ENCODE measurements at regions not wholly inside any gene's neighbourhood (a gene's known extent, or its start where the extent isn't known, plus 50 kb on each side); places are given as distances from the start of the nearest gene placed in this dataset.

- POLR2A ChIA-PET, result no interaction called here
- CTCF ChIA-PET, result no interaction called here
- Histone ChIP-seq H3K27ac (ENCODE audit: extremely low read depth, low read depth, low read length) (no peak overlapping the region), H3K36me3 (ENCODE audit: control insufficient read depth in 2 of 2, insufficient read depth in 1 of 2, low read length in 2 of 2) (no peaks in the 10 kb centered on the region), H3K9me3 (ENCODE audit: control insufficient read depth, insufficient read depth, low read depth, low read length) (no peaks in the 10 kb centered on the region), H3K4me3 (ENCODE audit: low read depth, low read length) (no peak overlapping the region), H3K4me1 (ENCODE audit: control insufficient read depth, insufficient read depth, low read length) (no peaks in the 10 kb centered on the region)
- no peak for TF ChIP-seq HOXD13 (CRISPR knock-in tag; IDR thresholded peaks at IDR 0.05; ENCODE audit: borderline replicate concordance)
- TF ChIP-seq ZNF341 (tag by site-specific recombination; IDR thresholded peaks at IDR 0.05; ENCODE audit: low read depth), result no peak
- no peak for TF ChIP-seq ZNF114 (tag by site-specific recombination; IDR thresholded peaks at IDR 0.05)
Observed at GRCh38 chr3:164533275-164533674, 545.0 kb downstream of the SI start.

- TF ChIP-seq, protein P1, sequence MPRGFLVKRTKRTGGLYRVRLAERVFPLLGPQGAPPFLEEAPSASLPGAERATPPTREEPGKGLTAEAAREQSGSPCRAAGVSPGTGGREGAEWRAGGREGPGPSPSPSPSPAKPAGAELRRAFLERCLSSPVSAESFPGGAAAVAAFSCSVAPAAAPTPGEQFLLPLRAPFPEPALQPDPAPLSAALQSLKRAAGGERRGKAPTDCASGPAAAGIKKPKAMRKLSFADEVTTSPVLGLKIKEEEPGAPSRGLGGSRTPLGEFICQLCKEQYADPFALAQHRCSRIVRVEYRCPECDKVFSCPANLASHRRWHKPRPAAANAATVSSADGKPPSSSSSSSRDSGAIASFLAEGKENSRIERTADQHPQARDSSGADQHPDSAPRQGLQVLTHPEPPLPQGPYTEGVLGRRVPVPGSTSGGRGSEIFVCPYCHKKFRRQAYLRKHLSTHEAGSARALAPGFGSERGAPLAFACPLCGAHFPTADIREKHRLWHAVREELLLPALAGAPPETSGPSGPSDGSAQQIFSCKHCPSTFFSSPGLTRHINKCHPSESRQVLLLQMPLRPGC (tag by site-specific recombination; IDR thresholded peaks at IDR 0.05), result no peak
- TF ChIP-seq ZNF37A (tag by site-specific recombination; IDR thresholded peaks at IDR 0.05) (no peak), KLF17 (tag by site-specific recombination; IDR thresholded peaks at IDR 0.05) (no peak), SP3 (tag by site-specific recombination; IDR thresholded peaks at IDR 0.05) (no peak), ZNF596 (tag by site-specific recombination; IDR thresholded peaks at IDR 0.05) (no peak), ZNF311 (tag by site-specific recombination; IDR thresholded peaks at IDR 0.05; ENCODE audit: borderline replicate concordance) (no peak), ZFP41 (tag by site-specific recombination; IDR thresholded peaks at IDR 0.05; ENCODE audit: borderline replicate concordance) (no peak), ZNF518A (tag by site-specific recombination; conservative IDR thresholded peaks at IDR 0.05; ENCODE audit: low read depth) (no peak), ZNF791 (tag by site-specific recombination; IDR thresholded peaks at IDR 0.05) (no peak), ZBTB48 (tag by site-specific recombination; IDR thresholded peaks at IDR 0.05) (no peak), ZNF501 (tag by site-specific recombination; IDR thresholded peaks at IDR 0.05) (no peak), ZBTB8A (tag by site-specific recombination; IDR thresholded peaks at IDR 0.05) (no peak), ZFP3 (tag by site-specific recombination; IDR thresholded peaks at IDR 0.05; ENCODE audit: low read depth) (no peak), GLIS2 (tag by site-specific recombination; IDR thresholded peaks at IDR 0.05) (no peak), SALL2 (tag by site-specific recombination; IDR thresholded peaks at IDR 0.05; ENCODE audit: borderline replicate concordance) (no peak), ZBTB7A (tag by site-specific recombination; IDR thresholded peaks at IDR 0.05; ENCODE audit: low read depth) (no peak)
- TF ChIP-seq, protein P2, sequence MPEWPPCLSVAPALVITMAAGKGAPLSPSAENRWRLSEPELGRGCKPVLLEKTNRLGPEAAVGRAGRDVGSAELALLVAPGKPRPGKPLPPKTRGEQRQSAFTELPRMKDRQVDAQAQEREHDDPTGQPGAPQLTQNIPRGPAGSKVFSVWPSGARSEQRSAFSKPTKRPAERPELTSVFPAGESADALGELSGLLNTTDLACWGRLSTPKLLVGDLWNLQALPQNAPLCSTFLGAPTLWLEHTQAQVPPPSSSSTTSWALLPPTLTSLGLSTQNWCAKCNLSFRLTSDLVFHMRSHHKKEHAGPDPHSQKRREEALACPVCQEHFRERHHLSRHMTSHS (tag by site-specific recombination; IDR thresholded peaks at IDR 0.05), result no peak
- TF ChIP-seq, protein P3, sequence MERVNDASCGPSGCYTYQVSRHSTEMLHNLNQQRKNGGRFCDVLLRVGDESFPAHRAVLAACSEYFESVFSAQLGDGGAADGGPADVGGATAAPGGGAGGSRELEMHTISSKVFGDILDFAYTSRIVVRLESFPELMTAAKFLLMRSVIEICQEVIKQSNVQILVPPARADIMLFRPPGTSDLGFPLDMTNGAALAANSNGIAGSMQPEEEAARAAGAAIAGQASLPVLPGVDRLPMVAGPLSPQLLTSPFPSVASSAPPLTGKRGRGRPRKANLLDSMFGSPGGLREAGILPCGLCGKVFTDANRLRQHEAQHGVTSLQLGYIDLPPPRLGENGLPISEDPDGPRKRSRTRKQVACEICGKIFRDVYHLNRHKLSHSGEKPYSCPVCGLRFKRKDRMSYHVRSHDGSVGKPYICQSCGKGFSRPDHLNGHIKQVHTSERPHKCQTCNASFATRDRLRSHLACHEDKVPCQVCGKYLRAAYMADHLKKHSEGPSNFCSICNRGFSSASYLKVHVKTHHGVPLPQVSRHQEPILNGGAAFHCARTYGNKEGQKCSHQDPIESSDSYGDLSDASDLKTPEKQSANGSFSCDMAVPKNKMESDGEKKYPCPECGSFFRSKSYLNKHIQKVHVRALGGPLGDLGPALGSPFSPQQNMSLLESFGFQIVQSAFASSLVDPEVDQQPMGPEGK (tag by site-specific recombination; IDR thresholded peaks at IDR 0.05), result no peak
- TF ChIP-seq, protein P4, sequence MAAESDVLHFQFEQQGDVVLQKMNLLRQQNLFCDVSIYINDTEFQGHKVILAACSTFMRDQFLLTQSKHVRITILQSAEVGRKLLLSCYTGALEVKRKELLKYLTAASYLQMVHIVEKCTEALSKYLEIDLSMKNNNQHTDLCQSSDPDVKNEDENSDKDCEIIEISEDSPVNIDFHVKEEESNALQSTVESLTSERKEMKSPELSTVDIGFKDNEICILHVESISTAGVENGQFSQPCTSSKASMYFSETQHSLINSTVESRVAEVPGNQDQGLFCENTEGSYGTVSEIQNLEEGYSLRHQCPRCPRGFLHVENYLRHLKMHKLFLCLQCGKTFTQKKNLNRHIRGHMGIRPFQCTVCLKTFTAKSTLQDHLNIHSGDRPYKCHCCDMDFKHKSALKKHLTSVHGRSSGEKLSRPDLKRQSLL (tag by site-specific recombination; IDR thresholded peaks at IDR 0.05), result no peak
- H3K4me1 ChIP-seq (ENCODE audit: control insufficient read depth, insufficient read depth, low read length), result no peaks in the 10 kb centered on the region
- ChIA-PET CTCF (no interaction called here), POLR2A (no interaction called here)
- H3K27ac ChIP-seq (ENCODE audit: extremely low read depth, low read depth, low read length), result no peak overlapping the region
- H3K9me3 ChIP-seq (ENCODE audit: control insufficient read depth, insufficient read depth, low read depth, low read length), result no peaks in the 10 kb centered on the region
- no peaks in the 10 kb centered on the region for H3K36me3 ChIP-seq (ENCODE audit: control insufficient read depth in 2 of 2, insufficient read depth in 1 of 2, low read length in 2 of 2)
- H3K4me3 ChIP-seq (ENCODE audit: low read depth, low read length), result no peak overlapping the region
Observed at GRCh38 chr3:164526250-164526649, 552.0 kb downstream of the SI start.

Measured in HEK293 (cell line).